HG02759 (cell line): ENCODE measurements at regions not wholly inside any gene's neighbourhood (a gene's known extent, or its start where the extent isn't known, plus 50 kb on each side); places are given as distances from the start of the nearest gene placed in this dataset.
"Not testable (repeated sequence)": the region's sequence is repeated elsewhere in the genome, so short reads cannot be mapped to it uniquely, and the experiment has no call there.

ENCODE experiments used
- ATAC-seq: cut with Tn5 transposase; IDR thresholded peaks from one replicate; pipeline ENCODE4 v1.9.1; 2021; ENCODE audit warnings: mild to moderate bottlenecking, moderate library complexity; ENCODE audit not compliant: unreplicated experiment

GRCh38 chr12:87194389-87194788 is 834.8 kb downstream of the C12orf50 start:
- ATAC-seq: not testable (repeated sequence)

DNA sequence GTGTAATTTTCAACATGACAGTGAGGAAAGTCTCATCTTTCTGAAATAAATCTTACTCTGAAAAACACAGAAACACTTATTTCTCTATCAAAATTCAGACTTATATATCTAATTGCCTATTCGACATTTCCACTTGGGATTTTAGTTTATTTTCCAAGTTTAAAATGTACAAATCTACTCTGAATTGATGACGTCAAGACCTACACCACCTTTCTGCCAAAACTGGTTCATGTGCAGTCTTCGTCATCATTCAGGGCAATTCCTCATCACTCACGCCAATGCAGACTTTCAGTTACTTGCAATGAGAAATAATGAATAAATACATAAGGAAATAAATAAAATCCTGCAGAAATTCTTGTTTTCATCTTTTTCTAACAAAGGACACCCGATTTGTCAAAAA is 843.8 kb downstream of the C12orf50 start:
- ATAC-seq: no peak

GRCh38 chr12:87182696-87183233 is 846.4 kb downstream of the C12orf50 start:
- no peak for ATAC-seq

DNA sequence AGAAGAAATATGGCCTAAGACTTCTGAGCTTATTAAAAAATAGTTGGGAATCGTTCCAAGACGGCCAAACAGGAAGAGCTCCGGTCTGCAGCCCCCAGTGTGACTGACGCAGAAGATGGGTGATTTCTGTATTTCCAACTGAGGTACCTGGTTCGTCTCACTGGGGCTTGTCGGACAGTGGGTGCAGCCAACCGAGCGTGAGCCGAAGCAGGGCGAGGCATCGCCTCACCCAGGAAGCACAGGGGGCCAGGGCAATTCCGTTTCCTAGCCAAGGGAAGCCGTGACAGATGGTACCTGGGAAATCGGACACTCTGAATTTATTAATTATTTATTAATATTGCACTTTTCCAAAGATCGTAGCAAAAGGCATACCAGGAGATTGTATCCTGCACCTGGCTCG is 857.8 kb downstream of the C12orf50 start:
- ATAC-seq: no peak

- ATAC-seq: no peak
Observed at GRCh38 chr12:87169010-87169409, 860.2 kb downstream of the C12orf50 start.

- ATAC-seq: no peak
Observed at GRCh38 chr12:87165733-87166375, 863.3 kb downstream of the C12orf50 start.

GRCh38 chr12:87163122-87163521 is 866.1 kb downstream of the C12orf50 start:
- ATAC-seq: no peak

GRCh38 chr12:87160848-87161601 is 868.2 kb downstream of the C12orf50 start:
- ATAC-seq: no peak

DNA sequence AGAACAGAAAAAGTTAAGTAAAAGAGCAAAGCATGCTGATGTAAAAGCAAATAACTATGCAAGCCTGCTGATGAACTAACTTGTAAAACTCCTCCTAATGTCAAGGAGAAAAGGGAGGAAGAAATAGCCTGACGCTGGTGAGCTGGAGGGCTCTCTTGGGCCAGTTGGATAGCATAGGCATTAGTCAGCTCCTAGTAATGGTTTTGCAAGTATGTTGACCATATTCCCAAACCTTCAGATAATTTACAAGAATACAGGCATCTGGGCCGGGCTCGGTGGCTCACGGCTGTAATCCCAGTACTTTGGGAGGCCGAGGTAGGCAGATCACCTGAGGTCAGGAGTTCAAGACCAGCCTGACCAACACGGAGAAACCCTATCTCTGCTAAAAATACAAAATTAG is 871.4 kb downstream of the C12orf50 start:
- no peak for ATAC-seq

DNA sequence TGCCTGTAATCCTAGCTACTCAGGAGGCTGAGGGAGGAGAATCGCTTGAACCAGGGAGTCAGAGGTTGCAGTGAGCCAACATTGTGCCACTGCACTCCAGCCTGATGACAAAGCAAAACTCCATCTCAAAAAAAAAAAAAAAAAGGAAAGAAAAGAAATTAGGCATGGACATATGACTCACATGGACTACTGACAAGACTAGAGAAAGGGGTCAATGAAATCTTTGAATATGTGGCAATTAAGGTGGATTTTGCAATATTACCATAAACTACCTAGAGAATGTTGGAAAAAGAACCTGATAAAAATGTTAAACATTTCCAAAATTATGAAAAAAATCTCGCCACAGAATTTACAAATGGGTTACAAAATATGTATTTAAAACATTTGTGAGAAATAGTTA is 873.6 kb downstream of the C12orf50 start:
- ATAC-seq: no peak

GRCh38 chr12:87152841-87153528 is 876.2 kb downstream of the C12orf50 start:
- no peak for ATAC-seq

DNA sequence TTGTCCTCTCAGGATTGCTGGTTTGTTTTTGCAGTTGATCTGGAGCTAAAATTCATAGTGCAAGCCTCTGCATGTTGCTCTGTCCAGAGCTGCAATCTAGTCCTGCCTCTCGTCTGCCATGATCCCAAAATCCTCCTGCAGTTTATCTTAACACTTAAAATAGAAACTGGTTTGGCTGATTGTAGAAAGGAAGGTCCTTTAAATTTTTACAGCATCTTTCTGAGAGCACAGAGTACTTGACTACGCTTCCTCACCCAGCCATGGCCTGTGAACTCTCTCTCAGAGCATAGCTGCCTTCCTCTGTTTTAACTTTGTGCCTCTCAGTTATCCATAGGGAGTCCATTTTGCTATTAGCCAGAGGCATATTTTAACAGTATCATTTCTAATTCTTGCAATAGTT is 877.1 kb downstream of the C12orf50 start:
- ATAC-seq: no peak

GRCh38 chr12:87150969-87151662 is 878.1 kb downstream of the C12orf50 start:
- ATAC-seq: peak; percentile 82

- no peak for ATAC-seq
Observed at GRCh38 chr12:87142342-87142741, 886.2 kb upstream of the MGAT4C start.

DNA sequence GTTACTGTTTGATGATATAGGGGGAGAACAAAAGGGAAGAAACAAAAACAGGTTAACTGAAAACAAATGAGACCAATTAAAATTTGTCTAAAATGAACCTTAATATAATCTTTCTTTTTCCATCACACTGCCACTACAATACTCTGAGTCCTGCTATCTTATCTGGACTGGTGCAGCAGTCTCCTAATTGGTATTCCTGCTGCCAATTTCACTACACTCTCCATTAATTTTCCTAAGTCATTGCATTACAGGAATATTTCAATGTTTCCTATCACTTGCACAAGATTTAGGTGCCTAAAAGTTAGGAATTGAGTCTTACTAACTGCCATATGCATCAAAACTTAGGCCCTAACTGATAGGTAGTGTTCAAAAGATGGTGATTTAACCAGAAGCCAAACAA is 884.9 kb upstream of the MGAT4C start:
- no peak for ATAC-seq

GRCh38 chr12:87140262-87140661 is 884.1 kb upstream of the MGAT4C start:
- ATAC-seq: no peak

GRCh38 chr12:87137220-87137619 is 881.0 kb upstream of the MGAT4C start:
- no peak for ATAC-seq

- ATAC-seq: no peak
Observed at GRCh38 chr12:87136330-87136976, 880.3 kb upstream of the MGAT4C start.

DNA sequence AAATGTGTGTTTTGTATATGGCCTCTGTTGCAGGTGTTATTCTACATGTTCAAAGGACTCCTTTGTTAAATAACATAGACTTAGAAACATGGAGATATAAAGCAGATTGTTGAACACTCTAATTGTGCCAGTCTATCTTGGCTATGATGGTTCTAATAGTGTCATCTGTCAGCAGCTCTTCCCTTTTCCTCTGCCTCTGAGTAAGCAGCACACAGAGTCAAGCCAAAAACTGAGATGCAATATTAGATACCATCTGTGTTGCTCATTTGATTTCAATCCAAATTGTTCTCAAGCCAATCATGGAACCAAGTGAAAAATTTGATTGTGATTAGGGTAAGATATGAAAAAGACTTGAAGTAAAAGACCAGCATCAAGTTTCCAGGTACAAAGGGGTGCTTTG is 871.1 kb upstream of the MGAT4C start:
- no peak for ATAC-seq

DNA sequence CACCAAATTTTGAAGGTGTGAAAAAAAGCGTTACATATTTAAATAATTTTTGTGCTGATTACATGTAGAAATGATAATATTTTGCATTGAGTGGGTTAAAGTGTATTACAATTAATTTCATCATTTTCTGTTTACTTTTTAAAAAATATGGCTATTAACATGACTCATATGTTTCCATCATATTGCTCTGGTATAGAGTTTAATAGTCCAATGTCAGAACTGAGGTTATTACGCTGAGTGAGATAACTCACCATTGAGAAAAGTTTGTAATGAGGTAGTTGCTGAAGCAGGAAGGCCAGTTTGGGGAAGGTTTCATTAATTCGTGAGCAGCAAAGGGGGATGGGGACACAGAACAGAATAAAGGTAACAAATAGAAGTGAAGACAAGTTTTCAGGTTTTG is 865.7 kb upstream of the MGAT4C start:
- no peak for ATAC-seq

- ATAC-seq: no peak
Observed at GRCh38 chr12:87120440-87120839, 864.2 kb upstream of the MGAT4C start.
